HepG2 (cell line): ENCODE measurements at regions not wholly inside any gene's neighbourhood (a gene's known extent, or its start where the extent isn't known, plus 50 kb on each side); places are given as distances from the start of the nearest gene placed in this dataset.

Experiments
- ATAC-seq: fragments of 200-7000 bp; cut with Tn5 transposase; 3 replicates; pipeline ENCODE4 v1.9.1; 2020; ENCODE audit warnings: mild to moderate bottlenecking, moderate library complexity
- BruUV-seq: library from RNA; stranded (reverse); fragments of 400-500 nt; replicated peaks from 2 replicates; lab custom pipeline; 2021; lab: Mats Ljungman, UMichigan
- CTCF ChIA-PET: fragments of 300-600 bp; formaldehyde crosslinking; extraction: SDS; loops from one replicate; lab custom pipeline; 2021; ENCODE audit warnings: low total read pairs, inconsistent platforms, low intra/inter-chr PET ratio; lab: Yijun Ruan, JAX
- POLR2A ChIA-PET: fragments of 350-600 bp; sonication (Branson Sonifier 250); formaldehyde crosslinking; loops from one replicate; lab custom pipeline; 2020; ENCODE audit warnings: antibody characterized with exemption, inconsistent platforms; lab: Yijun Ruan, JAX
- DNase-seq: peaks from one replicate; pipeline ENCODE4 v3.0.0-alpha.2; 2015; ENCODE audit warnings: low spot score
- FAIRE-seq: peaks from 3 replicates; lab custom pipeline; 2011; peaks lifted over from hg19 to GRCh38; lab: Jason Lieb, UNC
- H2AFZ ChIP-seq: one replicate; pipeline ENCODE4 v1.6.1; 2011; ENCODE audit warnings: low read length, inconsistent platforms
- H3K27ac ChIP-seq: fragments of 300-600 bp; 3 replicates; pipeline ENCODE4 v1.8.0; 2011; ENCODE audit warnings: mixed run types, mild to moderate bottlenecking, mixed read lengths, low read length, inconsistent platforms; ENCODE audit not compliant: insufficient read depth; ENCODE audit errors: extremely low read length
- H3K27me3 ChIP-seq, 2 experiments: fragments of 200-600 bp in 1 of 2; 2 replicates in 1 of 2; 3 replicates in 1 of 2; pipeline versions ENCODE4 v1.6.0 to v1.8.0; 2011; ENCODE audit warnings: low read length in 2 of 2, mild to moderate bottlenecking in 2 of 2, moderate library complexity in 2 of 2, inconsistent platforms in 1 of 2; ENCODE audit not compliant: insufficient read depth in 2 of 2, control insufficient read depth in 1 of 2
- H3K36me3 ChIP-seq, 2 experiments: fragments of 200-600 bp in 1 of 2; replicated peaks in 1 of 2; 2 replicates in 1 of 2; 3 replicates in 1 of 2; pipeline versions ENCODE4 v1.5.1 to v1.8.0; 2011; ENCODE audit warnings: low read length in 2 of 2, inconsistent platforms in 1 of 2; ENCODE audit not compliant: insufficient read depth in 2 of 2, control insufficient read depth in 1 of 2
- H3K4me1 ChIP-seq: 2 replicates; pipeline ENCODE4 v1.5.1; 2012; ENCODE audit warnings: low read length, inconsistent platforms; ENCODE audit not compliant: insufficient read depth
- H3K4me2 ChIP-seq: 2 replicates; pipeline ENCODE4 v1.6.0; 2011; ENCODE audit warnings: low read depth, low read length, inconsistent platforms
- H3K4me3 ChIP-seq, 3 experiments: fragments of 200-600 bp in 1 of 3; sonication (generic), shearing (Covaris generic) in 1 of 3; replicated peaks in 1 of 3; 2 replicates each; pipeline ENCODE4 v1.5.1; 2011 to 2016; ENCODE audit warnings: low read length in 3 of 3, inconsistent platforms in 2 of 3, low read depth in 2 of 3, mild to moderate bottlenecking in 2 of 3, control low read depth in 1 of 3, mixed read lengths in 1 of 3; ENCODE audit not compliant: insufficient read depth in 1 of 3
- H3K79me2 ChIP-seq: one replicate; pipeline ENCODE4 v1.6.1; 2011; ENCODE audit warnings: low read length, inconsistent platforms; ENCODE audit not compliant: insufficient read depth
- H3K9ac ChIP-seq: 2 replicates; pipeline ENCODE4 v1.6.0; 2011; ENCODE audit warnings: mild to moderate bottlenecking, low read depth, low read length, inconsistent platforms; ENCODE audit not compliant: insufficient read depth
- H3K9me3 ChIP-seq: 2 replicates; pipeline ENCODE4 v1.5.1; 2012; ENCODE audit warnings: mild to moderate bottlenecking, low read length
- H4K20me1 ChIP-seq: 2 replicates; pipeline ENCODE4 v1.6.0; 2011; ENCODE audit warnings: inconsistent platforms, mild to moderate bottlenecking, low read length, moderate library complexity; ENCODE audit not compliant: insufficient read depth
- BATF2 ChIP-seq: sonication (generic); formaldehyde crosslinking; IDR thresholded peaks from 2 replicates; pipeline ENCODE4 v1.8.0; 2022; ENCODE audit warnings: mild to moderate bottlenecking, missing genetic modification reagents, moderate library complexity
- ESRRA ChIP-seq: sonication (generic); formaldehyde crosslinking; IDR thresholded peaks from 2 replicates; pipeline ENCODE4 v1.5.1; 2020; ENCODE audit warnings: mild to moderate bottlenecking, low read depth, missing genetic modification reagents
- MEF2D ChIP-seq: sonication (generic); formaldehyde crosslinking; IDR thresholded peaks from 2 replicates; pipeline ENCODE4 v1.5.1; 2020; ENCODE audit warnings: mild to moderate bottlenecking, missing genetic modification reagents
- NAIF1 ChIP-seq: sonication (generic); formaldehyde crosslinking; IDR thresholded peaks from 2 replicates; pipeline ENCODE4 v1.5.0; 2020; ENCODE audit warnings: mild to moderate bottlenecking, missing genetic modification reagents, borderline replicate concordance
- NCOA5 ChIP-seq: sonication (generic); formaldehyde crosslinking; IDR thresholded peaks from 2 replicates; pipeline ENCODE4 v1.4.0; 2020; ENCODE audit warnings: missing genetic modification reagents
- NR1H2 ChIP-seq: sonication (generic); formaldehyde crosslinking; IDR thresholded peaks from 2 replicates; pipeline ENCODE4 v1.8.1; 2022; ENCODE audit warnings: low read depth, missing genetic modification reagents, borderline replicate concordance
- PCBP2 ChIP-seq: fragments of 200-400 bp; formaldehyde crosslinking; optimal IDR thresholded peaks from 2 replicates; pipeline ENCODE3; 2018; ENCODE audit warnings: low read length, low read depth; ENCODE audit not compliant: poor library complexity, severe bottlenecking
- STAT6 ChIP-seq: sonication (generic); formaldehyde crosslinking; IDR thresholded peaks from 2 replicates; pipeline ENCODE4 v1.4.0; 2020; ENCODE audit warnings: missing genetic modification reagents, mild to moderate bottlenecking, borderline replicate concordance
- THAP11 ChIP-seq: IDR thresholded peaks from 2 replicates; pipeline ENCODE4 v1.6.1; 2016; ENCODE audit warnings: missing biosample characterization, missing genetic modification reagents
- ZBTB34 ChIP-seq: sonication (generic); formaldehyde crosslinking; IDR thresholded peaks from 2 replicates; pipeline ENCODE4 v1.8.0; 2022; ENCODE audit warnings: mild to moderate bottlenecking, missing genetic modification reagents
- ZGPAT ChIP-seq: IDR thresholded peaks from 2 replicates; pipeline ENCODE4 v1.6.1; 2016; ENCODE audit warnings: mild to moderate bottlenecking
- ZNF17 ChIP-seq: sonication (generic); formaldehyde crosslinking; IDR thresholded peaks from 2 replicates; pipeline ENCODE4 v1.5.0; 2020; ENCODE audit warnings: mild to moderate bottlenecking, missing genetic modification reagents
- ZNF543 ChIP-seq: sonication (generic); formaldehyde crosslinking; IDR thresholded peaks from 2 replicates; pipeline ENCODE4 v1.4.0; 2020; ENCODE audit warnings: mild to moderate bottlenecking, missing genetic modification reagents
- ZNF672 ChIP-seq: sonication (generic); formaldehyde crosslinking; IDR thresholded peaks from 2 replicates; pipeline ENCODE4 v1.8.1; 2022; ENCODE audit warnings: missing genetic modification reagents
- ZNF703 ChIP-seq: sonication (generic); formaldehyde crosslinking; IDR thresholded peaks from 2 replicates; pipeline ENCODE4 v1.5.1; 2020; ENCODE audit warnings: missing genetic modification reagents, mild to moderate bottlenecking, moderate library complexity, borderline replicate concordance
- ZSCAN22 ChIP-seq: sonication (generic); formaldehyde crosslinking; IDR thresholded peaks from 2 replicates; pipeline ENCODE4 v1.4.0; 2020; ENCODE audit warnings: mild to moderate bottlenecking, missing genetic modification reagents
- WGBS: methylation state at CpG from one replicate; pipeline ENCODE4 v1.1.6; 2017; ENCODE audit warnings: low lambda C conversion rate; 5-methylcytosine and 5-hydroxymethylcytosine counted together
- in situ Hi-C: cut with HindIII; loops from 2 replicates; pipeline ENCODE4 v1.10.0; 2017; ENCODE audit warnings: low pct_unique_long_range_greater_than_20kb; ENCODE audit not compliant: extremely low pct_ligation_motif_present
- intact Hi-C: fragments of 100-400 bp; cut with micrococcal nuclease; formaldehyde crosslinking; loops from one replicate; pipeline ENCODE4 v1.10.0; 2022; ENCODE audit not compliant: unreplicated experiment

GRCh38 chr13:31394506-31394905 is 194.7 kb downstream of the B3GLCT start:
- H3K4me1 ChIP-seq = no peaks in the 10 kb centered on the region
- DNase-seq (no peak), FAIRE-seq (no peak), ATAC-seq (no peak)
- no peak overlapping the region for H3K4me2 ChIP-seq
- ChIA-PET CTCF (no interaction called here), POLR2A (no interaction called here)
- intact Hi-C loops = no loop called here
- H3K27me3 ChIP-seq = no peaks in the 10 kb centered on the region; a peak in 1 of 5 replicates
- H3K36me3 ChIP-seq = no peaks in the 10 kb centered on the region
- TF ChIP-seq ZSCAN22 (CRISPR knock-in tag) (no peak), ZNF672 (CRISPR knock-in tag) (no peak), NR1H2 (CRISPR knock-in tag) (no peak), ZNF703 (CRISPR knock-in tag) (no peak), MEF2D (CRISPR knock-in tag) (no peak), STAT6 (CRISPR knock-in tag) (no peak), ZNF543 (CRISPR knock-in tag) (no peak), THAP11 (no peak), BATF2 (CRISPR knock-in tag) (no peak), PCBP2 (no peak), ZNF17 (CRISPR knock-in tag) (no peak), NAIF1 (CRISPR knock-in tag) (no peak), ZGPAT (CRISPR knock-in tag) (no peak), ESRRA (CRISPR knock-in tag) (no peak), NCOA5 (CRISPR knock-in tag) (no peak), ZBTB34 (CRISPR knock-in tag) (no peak)
- in situ Hi-C loops = no loop called here
- no peaks in the 10 kb centered on the region for H3K79me2 ChIP-seq
- H4K20me1 ChIP-seq = no peaks in the 10 kb centered on the region
- H3K9me3 ChIP-seq = peaks cover 5% of the 10 kb centered on the region
- H2AFZ ChIP-seq = no peak overlapping the region
- H3K4me3 ChIP-seq = no peak overlapping the region
- no peak overlapping the region for H3K9ac ChIP-seq
- no peak overlapping the region for H3K27ac ChIP-seq
- WGBS = 34% methylated on average over 4 of the region's 4 CpGs
- BruUV-seq = no TSS peak
